ENCODE measurements at regions not wholly inside any gene's neighbourhood (a gene's known extent, or its start where the extent isn't known, plus 50 kb on each side); places are given as distances from the start of the nearest gene placed in this dataset.

DNA sequence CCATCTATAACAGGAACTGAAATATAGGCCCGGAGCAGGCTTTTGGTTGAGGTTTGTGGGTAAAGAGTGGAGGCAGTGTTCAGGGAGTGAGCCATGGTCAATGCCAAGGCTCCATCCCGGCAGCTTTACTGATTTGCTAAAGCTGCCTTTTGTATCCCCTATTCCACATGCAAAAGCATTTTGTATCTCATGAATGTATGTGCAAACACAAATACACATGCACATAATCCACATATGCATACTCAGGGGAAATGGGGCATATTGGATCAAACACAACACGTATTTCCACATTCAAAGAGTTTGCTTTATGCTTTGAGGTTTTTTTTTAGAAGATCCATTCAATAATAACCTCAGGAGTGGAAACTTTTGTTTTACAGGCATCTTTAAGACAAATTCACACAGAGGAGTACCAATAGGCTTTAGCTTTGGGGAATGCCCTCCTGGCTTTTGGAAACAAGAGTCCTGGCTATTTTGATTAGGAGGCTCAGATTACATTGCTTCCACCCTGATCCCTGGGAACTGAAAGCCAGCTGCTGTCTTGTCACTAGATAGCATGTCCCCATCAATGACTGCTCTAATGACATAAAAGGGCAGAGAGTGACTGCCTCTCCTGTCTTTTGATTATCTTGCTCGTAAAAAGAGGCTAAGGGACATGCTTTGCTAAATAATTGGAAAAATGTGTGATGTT, 263.2 kb downstream of the EN1 start:
- peaks cover 4% of the 10 kb centered on the region for H4K20me1 ChIP-seq (ENCODE audit: low read depth)
- peaks cover 13% of the 10 kb centered on the region for H3K4me1 Mint-ChIP-seq
- peak overlapping the region; percentile 11 for H3K4me2 ChIP-seq
- H3K79me2 ChIP-seq (ENCODE audit: low read depth): no peaks in the 10 kb centered on the region
- H3K27me3 ChIP-seq: peaks cover 11% of the 10 kb centered on the region
- H3K27me3 Mint-ChIP-seq (ENCODE audit: insufficient read depth, low read depth): peaks cover 10% of the 10 kb centered on the region
- no peaks in the 10 kb centered on the region for H3K36me3 ChIP-seq
- no peak overlapping the region for H3K4me3 Mint-ChIP-seq
- no peaks in the 10 kb centered on the region for H3K9me3 Mint-ChIP-seq
- H3K9ac ChIP-seq: no peak overlapping the region
- peak; percentile 68 for DNase-seq (ENCODE audit: low spot score)
- H3F3A ChIP-seq (ENCODE audit: low read depth): peaks cover 7% of the 10 kb centered on the region
- peak overlapping the region; percentile 46 for H3K27ac Mint-ChIP-seq
- H2AFZ ChIP-seq (replicated peaks): no peak overlapping the region
- no peak overlapping the region for H3K27ac ChIP-seq
- TF ChIP-seq, protein P1, sequence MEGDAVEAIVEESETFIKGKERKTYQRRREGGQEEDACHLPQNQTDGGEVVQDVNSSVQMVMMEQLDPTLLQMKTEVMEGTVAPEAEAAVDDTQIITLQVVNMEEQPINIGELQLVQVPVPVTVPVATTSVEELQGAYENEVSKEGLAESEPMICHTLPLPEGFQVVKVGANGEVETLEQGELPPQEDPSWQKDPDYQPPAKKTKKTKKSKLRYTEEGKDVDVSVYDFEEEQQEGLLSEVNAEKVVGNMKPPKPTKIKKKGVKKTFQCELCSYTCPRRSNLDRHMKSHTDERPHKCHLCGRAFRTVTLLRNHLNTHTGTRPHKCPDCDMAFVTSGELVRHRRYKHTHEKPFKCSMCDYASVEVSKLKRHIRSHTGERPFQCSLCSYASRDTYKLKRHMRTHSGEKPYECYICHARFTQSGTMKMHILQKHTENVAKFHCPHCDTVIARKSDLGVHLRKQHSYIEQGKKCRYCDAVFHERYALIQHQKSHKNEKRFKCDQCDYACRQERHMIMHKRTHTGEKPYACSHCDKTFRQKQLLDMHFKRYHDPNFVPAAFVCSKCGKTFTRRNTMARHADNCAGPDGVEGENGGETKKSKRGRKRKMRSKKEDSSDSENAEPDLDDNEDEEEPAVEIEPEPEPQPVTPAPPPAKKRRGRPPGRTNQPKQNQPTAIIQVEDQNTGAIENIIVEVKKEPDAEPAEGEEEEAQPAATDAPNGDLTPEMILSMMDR (IDR thresholded peaks at IDR 0.05): no peak
- no peak for TF ChIP-seq EZH2 (IDR thresholded peaks at IDR 0.05)
- TF ChIP-seq EZH2phosphoT487 (IDR thresholded peaks at IDR 0.05): no peak
- no peaks in the 10 kb centered on the region for H3K36me3 Mint-ChIP-seq
- no peaks in the 10 kb centered on the region for H3K9me3 ChIP-seq (ENCODE audit: low read depth)
- H3K4me3 ChIP-seq: no peak overlapping the region
- peaks cover 6% of the 10 kb centered on the region for H3K4me1 ChIP-seq

DNA sequence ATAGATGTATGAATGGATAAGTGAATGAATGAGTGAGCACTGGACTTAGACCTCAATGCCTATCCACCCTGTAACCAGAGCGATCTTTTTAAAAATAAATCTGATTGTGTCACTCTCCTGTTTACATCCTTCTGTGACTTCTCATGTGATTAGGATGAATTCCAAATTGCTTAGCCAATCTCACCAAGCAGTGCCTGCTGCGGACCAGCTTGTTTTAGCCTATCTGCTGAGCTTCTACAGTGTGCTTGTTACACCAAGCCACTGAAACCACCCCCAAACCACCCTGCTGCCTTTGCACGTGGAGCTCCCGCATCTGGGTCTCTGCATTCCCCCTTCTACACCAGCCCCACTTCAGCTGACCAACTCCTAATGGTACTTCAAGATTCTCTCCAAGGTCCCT, 265.4 kb downstream of the EN1 start:
- no peak overlapping the region for H3K27ac Mint-ChIP-seq
- H3K4me2 ChIP-seq: no peak overlapping the region
- peaks cover 7% of the 10 kb centered on the region for H3F3A ChIP-seq (ENCODE audit: low read depth)
- peaks cover 14% of the 10 kb centered on the region for H3K27me3 ChIP-seq
- no peaks in the 10 kb centered on the region for H3K9me3 ChIP-seq (ENCODE audit: low read depth)
- H3K9ac ChIP-seq: no peak overlapping the region
- peaks cover 6% of the 10 kb centered on the region for H3K4me1 ChIP-seq
- H3K4me3 ChIP-seq: no peak overlapping the region
- no peak overlapping the region for H3K27ac ChIP-seq
- H2AFZ ChIP-seq (replicated peaks): no peak overlapping the region
- DNase-seq (ENCODE audit: low spot score): no peak
- no peaks in the 10 kb centered on the region for H3K79me2 ChIP-seq (ENCODE audit: low read depth)
- no peaks in the 10 kb centered on the region for H3K36me3 ChIP-seq
- H3K9me3 Mint-ChIP-seq: no peaks in the 10 kb centered on the region
- H4K20me1 ChIP-seq (ENCODE audit: low read depth): peaks cover 4% of the 10 kb centered on the region
- H3K4me3 Mint-ChIP-seq: no peak overlapping the region
- H3K4me1 Mint-ChIP-seq: peaks cover 13% of the 10 kb centered on the region
- peaks cover 5% of the 10 kb centered on the region for H3K27me3 Mint-ChIP-seq (ENCODE audit: insufficient read depth, low read depth)
- H3K36me3 Mint-ChIP-seq: no peaks in the 10 kb centered on the region
- TF ChIP-seq EZH2phosphoT487 (IDR thresholded peaks at IDR 0.05) (no peak), EZH2 (IDR thresholded peaks at IDR 0.05) (no peak)
- TF ChIP-seq, protein P1 (IDR thresholded peaks at IDR 0.05): no peak

DNA sequence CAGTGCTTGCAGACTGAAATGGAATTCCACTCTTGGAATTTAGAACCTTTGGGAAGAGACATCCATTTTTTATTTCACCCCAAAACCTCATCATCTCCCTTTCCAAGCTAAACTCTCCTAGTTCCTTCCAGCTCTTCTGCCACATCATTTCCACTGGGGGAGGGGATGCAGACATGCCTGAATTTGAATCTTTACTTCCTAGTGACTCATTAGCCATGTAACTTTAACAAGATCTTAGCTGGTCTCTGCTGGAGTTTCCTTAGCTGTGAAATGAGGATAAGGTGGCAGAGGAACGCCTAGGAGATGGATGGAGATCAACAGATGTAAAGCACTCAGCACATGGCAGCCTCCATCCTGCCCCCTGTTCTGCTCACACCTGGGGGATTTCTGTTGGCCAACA, 266.8 kb downstream of the EN1 start:
- no peak for TF ChIP-seq EZH2 (IDR thresholded peaks at IDR 0.05)
- no peak for TF ChIP-seq EZH2phosphoT487 (IDR thresholded peaks at IDR 0.05)
- TF ChIP-seq, protein P1 (IDR thresholded peaks at IDR 0.05): no peak
- Histone ChIP-seq H3K4me1 (peaks cover 6% of the 10 kb centered on the region), H4K20me1 (ENCODE audit: low read depth) (peaks cover 4% of the 10 kb centered on the region), H3K36me3 (no peaks in the 10 kb centered on the region), H3K4me3 (no peak overlapping the region), H3F3A (ENCODE audit: low read depth) (peaks cover 7% of the 10 kb centered on the region), H3K27me3 (peaks cover 14% of the 10 kb centered on the region), H3K27ac (no peak overlapping the region), H3K4me2 (no peak overlapping the region), H3K79me2 (ENCODE audit: low read depth) (no peaks in the 10 kb centered on the region), H3K9ac (no peak overlapping the region), H2AFZ (replicated peaks) (no peak overlapping the region), H3K9me3 (ENCODE audit: low read depth) (no peaks in the 10 kb centered on the region)
- Mint-ChIP-seq H3K4me3 (no peak overlapping the region), H3K27ac (no peak overlapping the region), H3K27me3 (ENCODE audit: insufficient read depth, low read depth) (peaks cover 4% of the 10 kb centered on the region), H3K9me3 (no peaks in the 10 kb centered on the region), H3K4me1 (peaks cover 13% of the 10 kb centered on the region), H3K36me3 (no peaks in the 10 kb centered on the region)
- DNase-seq (ENCODE audit: low spot score): no peak

All from neural progenitor cell (in vitro differentiated cells).